ENCODE measurements at regions not wholly inside any gene's neighbourhood (a gene's known extent, or its start where the extent isn't known, plus 50 kb on each side); places are given as distances from the start of the nearest gene placed in this dataset.
"Not testable (repeated sequence)": the region's sequence is repeated elsewhere in the genome, so short reads cannot be mapped to it uniquely, and the experiment has no call there.

GRCh38 chr3:40756500-40756899, 231.7 kb downstream of the ZNF621 start:
- no peaks in the 10 kb centered on the region for H3K36me3 ChIP-seq (replicated peaks; ENCODE audit: insufficient read depth, low read depth)
- no peak for TF ChIP-seq CTCF (IDR thresholded peaks at IDR 0.05; ENCODE audit: poor library complexity)
- TF ChIP-seq EZH2 (IDR thresholded peaks at IDR 0.05; ENCODE audit: borderline replicate concordance) = no peak
- no peak for TF ChIP-seq EZH2phosphoT487 (IDR thresholded peaks at IDR 0.05; ENCODE audit: low read depth, severe bottlenecking, unreplicated experiment)
- H3K27me3 ChIP-seq = no peaks in the 10 kb centered on the region
- DNase-seq (ENCODE audit: low spot score) = no peak
- 92% methylated on average over 1 of the region's 1 CpG for WGBS (ENCODE audit: low lambda C conversion rate, missing lambda C conversion rate)
- no peaks in the 10 kb centered on the region for H3K4me1 ChIP-seq (ENCODE audit: insufficient read depth)
- H3K9me2 ChIP-seq (replicated peaks; ENCODE audit: insufficient read depth) = no peaks in the 10 kb centered on the region
- H3K27ac ChIP-seq = no peak overlapping the region
- no peak overlapping the region for H2AFZ ChIP-seq
- H3K79me2 ChIP-seq = no peaks in the 10 kb centered on the region
- H3K9me3 ChIP-seq (ENCODE audit: low read depth) = no peaks in the 10 kb centered on the region
- no peak overlapping the region for H3K4me2 ChIP-seq
- no peaks in the 10 kb centered on the region for H4K20me1 ChIP-seq (ENCODE audit: insufficient read depth, poor library complexity, severe bottlenecking)
- H3K4me3 ChIP-seq = no peak overlapping the region

DNA sequence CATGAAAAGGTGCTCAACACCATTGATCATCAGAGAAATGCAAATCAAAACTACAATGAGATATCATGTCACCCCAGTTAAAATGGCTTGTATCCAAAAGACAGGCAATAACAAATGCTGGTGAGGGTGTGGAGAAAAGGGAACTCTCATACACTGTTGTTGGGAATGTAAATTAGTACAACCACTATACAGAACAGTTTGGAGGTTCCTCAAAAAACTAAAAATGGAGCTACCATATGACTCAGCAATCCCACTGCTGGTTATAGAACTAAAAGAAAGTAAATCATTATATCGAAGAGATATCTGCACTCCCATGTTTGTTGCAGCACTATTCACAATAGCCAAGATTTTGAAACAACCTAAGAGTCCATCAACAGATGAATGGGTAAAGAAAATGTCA, 238.0 kb downstream of the ZNF621 start:
- H3K36me3 ChIP-seq (replicated peaks; ENCODE audit: insufficient read depth, low read depth); H3K9me3 ChIP-seq (ENCODE audit: low read depth); H3K4me3 ChIP-seq; H3K79me2 ChIP-seq; H3K27ac ChIP-seq; H4K20me1 ChIP-seq (ENCODE audit: insufficient read depth, poor library complexity, severe bottlenecking); H2AFZ ChIP-seq; DNase-seq (ENCODE audit: low spot score); H3K4me2 ChIP-seq; H3K4me1 ChIP-seq (ENCODE audit: insufficient read depth); H3K27me3 ChIP-seq; H3K9me2 ChIP-seq (replicated peaks; ENCODE audit: insufficient read depth): not testable (repeated sequence)
- WGBS (ENCODE audit: low lambda C conversion rate, missing lambda C conversion rate) = 97% methylated on average over 1 of the region's 1 CpG

GRCh38 chr3:40763807-40764206, 239.0 kb downstream of the ZNF621 start:
- DNase-seq (ENCODE audit: low spot score) = no peak
- no peak overlapping the region for H2AFZ ChIP-seq
- H3K4me2 ChIP-seq = no peak overlapping the region
- peaks cover 2% of the 10 kb centered on the region for H4K20me1 ChIP-seq (ENCODE audit: insufficient read depth, poor library complexity, severe bottlenecking)
- WGBS (ENCODE audit: low lambda C conversion rate, missing lambda C conversion rate) = 84% methylated on average over 4 of the region's 4 CpGs
- H3K36me3 ChIP-seq (replicated peaks; ENCODE audit: insufficient read depth, low read depth) = no peaks in the 10 kb centered on the region
- H3K27me3 ChIP-seq = no peaks in the 10 kb centered on the region
- H3K4me3 ChIP-seq = no peak overlapping the region
- TF ChIP-seq CTCF (IDR thresholded peaks at IDR 0.05; ENCODE audit: poor library complexity) (no peak), EZH2phosphoT487 (IDR thresholded peaks at IDR 0.05; ENCODE audit: low read depth, severe bottlenecking, unreplicated experiment) (no peak), EZH2 (IDR thresholded peaks at IDR 0.05; ENCODE audit: borderline replicate concordance) (no peak)
- no peak overlapping the region for H3K27ac ChIP-seq
- H3K4me1 ChIP-seq (ENCODE audit: insufficient read depth) = no peaks in the 10 kb centered on the region
- no peaks in the 10 kb centered on the region for H3K9me3 ChIP-seq (ENCODE audit: low read depth)
- no peaks in the 10 kb centered on the region for H3K79me2 ChIP-seq
- no peaks in the 10 kb centered on the region for H3K9me2 ChIP-seq (replicated peaks; ENCODE audit: insufficient read depth)

GRCh38 chr3:40764747-40765146, 240.0 kb downstream of the ZNF621 start:
- Histone ChIP-seq H2AFZ (no peak overlapping the region), H3K27ac (no peak overlapping the region), H3K4me3 (no peak overlapping the region), H4K20me1 (ENCODE audit: insufficient read depth, poor library complexity, severe bottlenecking) (peaks cover 2% of the 10 kb centered on the region), H3K4me2 (no peak overlapping the region), H3K4me1 (ENCODE audit: insufficient read depth) (no peaks in the 10 kb centered on the region), H3K27me3 (no peaks in the 10 kb centered on the region), H3K36me3 (replicated peaks; ENCODE audit: insufficient read depth, low read depth) (no peaks in the 10 kb centered on the region), H3K79me2 (no peaks in the 10 kb centered on the region), H3K9me2 (replicated peaks; ENCODE audit: insufficient read depth) (no peaks in the 10 kb centered on the region), H3K9me3 (ENCODE audit: low read depth) (no peaks in the 10 kb centered on the region)
- WGBS (ENCODE audit: low lambda C conversion rate, missing lambda C conversion rate) = 19% methylated on average over 2 of the region's 2 CpGs
- no peak for TF ChIP-seq CTCF (IDR thresholded peaks at IDR 0.05; ENCODE audit: poor library complexity)
- TF ChIP-seq EZH2phosphoT487 (IDR thresholded peaks at IDR 0.05; ENCODE audit: low read depth, severe bottlenecking, unreplicated experiment) = no peak
- no peak for TF ChIP-seq EZH2 (IDR thresholded peaks at IDR 0.05; ENCODE audit: borderline replicate concordance)
- no peak for DNase-seq (ENCODE audit: low spot score)

Data from hepatocyte (in vitro differentiated cells).